Loucy (cell line): ENCODE measurements at regions not wholly inside any gene's neighbourhood (a gene's known extent, or its start where the extent isn't known, plus 50 kb on each side); places are given as distances from the start of the nearest gene placed in this dataset.

Experiments used
- H2AFZ ChIP-seq: fragments of 200-600 bp; sonication (generic); 2 replicates; pipeline ENCODE4 v1.6.0; 2016; ENCODE audit warnings: antibody characterized with exemption, mild to moderate bottlenecking, low read length, moderate library complexity
- H3F3A ChIP-seq: fragments of 200-600 bp; 2 replicates; pipeline ENCODE4 v1.6.0; 2016; ENCODE audit warnings: antibody characterized with exemption, low read depth, mild to moderate bottlenecking
- H3K27me3 ChIP-seq: fragments of 200-600 bp; sonication (generic); 2 replicates; pipeline ENCODE4 v1.6.1; 2014; ENCODE audit warnings: low read length, mild to moderate bottlenecking; ENCODE audit not compliant: insufficient read depth, poor library complexity, severe bottlenecking
- H3K36me3 ChIP-seq: fragments of 200-600 bp; sonication (generic); 2 replicates; pipeline ENCODE4 v1.6.1; 2016; ENCODE audit warnings: low read length; ENCODE audit not compliant: insufficient read depth
- H3K4me1 ChIP-seq: fragments of 200-600 bp; sonication (generic); 2 replicates; pipeline ENCODE4 v1.5.1; 2014; ENCODE audit warnings: low read length, mild to moderate bottlenecking; ENCODE audit not compliant: insufficient read depth, poor library complexity, severe bottlenecking
- H3K4me2 ChIP-seq: fragments of 200-600 bp; sonication (generic); 2 replicates; pipeline ENCODE4 v1.6.0; 2014; ENCODE audit warnings: antibody characterized with exemption, low read length, low read depth, mild to moderate bottlenecking; ENCODE audit not compliant: poor library complexity, severe bottlenecking
- H3K4me3 ChIP-seq: fragments of 200-600 bp; sonication (generic); 2 replicates; pipeline ENCODE4 v1.5.1; 2014; ENCODE audit warnings: low read length, mild to moderate bottlenecking, mixed read lengths; ENCODE audit not compliant: poor library complexity, severe bottlenecking
- H3K79me2 ChIP-seq: fragments of 200-600 bp; sonication (generic); 2 replicates; pipeline ENCODE4 v1.6.1; 2014; ENCODE audit warnings: low read length; ENCODE audit not compliant: insufficient read depth
- H3K9ac ChIP-seq: fragments of 200-600 bp; sonication (generic); 2 replicates; pipeline ENCODE4 v1.6.0; 2014; ENCODE audit warnings: mild to moderate bottlenecking, low read depth, low read length, moderate library complexity; ENCODE audit not compliant: poor library complexity, severe bottlenecking
- H3K9me2 ChIP-seq: fragments of 200-600 bp; sonication (generic); replicated peaks from 2 replicates; pipeline ENCODE4 v1.6.1; 2016; ENCODE audit warnings: low read depth, low read length, mixed read lengths
- H3K9me3 ChIP-seq: fragments of 200-600 bp; sonication (generic); 2 replicates; pipeline ENCODE4 v1.6.1; 2014; ENCODE audit warnings: mild to moderate bottlenecking, antibody characterized with exemption, low read length, low read depth; ENCODE audit not compliant: insufficient read depth
- H4K20me1 ChIP-seq: fragments of 200-600 bp; sonication (generic); 2 replicates; pipeline ENCODE4 v1.6.0; 2014; ENCODE audit warnings: antibody characterized with exemption, low read length, mild to moderate bottlenecking; ENCODE audit not compliant: insufficient read depth, poor library complexity, severe bottlenecking
- EZH2phosphoT487 ChIP-seq: fragments of 200-600 bp; IDR thresholded peaks from 2 replicates; pipeline ENCODE4 v1.6.1; 2018; ENCODE audit warnings: antibody characterized with exemption, mild to moderate bottlenecking, moderate library complexity, borderline replicate concordance
- TF ChIP-seq, protein P1 (sequence below): fragments of 200-600 bp; sonication (generic); conservative IDR thresholded peaks from 2 replicates; pipeline ENCODE4 v1.5.1; 2014; ENCODE audit warnings: mild to moderate bottlenecking, antibody characterized with exemption, low read length

DNA sequence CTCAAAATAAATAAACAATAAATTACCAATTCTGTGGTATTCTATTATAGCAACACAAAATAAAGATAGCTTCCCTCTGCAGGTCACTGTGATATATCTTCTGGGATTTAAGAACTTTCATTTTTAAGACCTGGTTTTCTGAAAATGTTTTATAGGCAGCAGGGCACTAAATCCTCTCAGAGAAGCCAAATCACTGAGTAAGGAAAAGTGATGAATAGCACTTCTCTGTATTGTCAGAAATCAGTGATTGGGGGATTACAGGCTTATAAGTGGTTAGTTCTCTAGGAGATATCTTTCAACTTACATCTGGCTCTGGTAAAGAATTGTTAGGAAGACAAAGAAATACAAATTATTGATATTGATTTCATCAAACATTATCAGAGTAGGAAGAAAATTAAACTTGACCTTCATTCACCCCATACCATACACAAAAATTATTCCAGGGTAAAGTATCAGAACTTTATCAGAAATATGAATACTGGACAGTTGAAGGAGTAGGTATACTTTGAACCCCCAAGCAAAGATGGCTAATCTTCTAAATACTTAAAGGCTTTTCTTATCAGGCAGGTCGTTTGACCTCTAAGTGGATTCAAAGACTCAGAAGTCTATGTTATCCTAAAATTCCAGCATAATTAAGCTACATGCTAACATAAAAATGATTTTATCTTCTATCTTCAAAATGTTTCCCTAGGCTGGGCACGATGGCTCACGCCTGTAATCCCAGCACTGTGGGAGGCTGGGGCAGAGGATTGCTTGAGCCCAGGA, 81.6 kb upstream of the USP9X start:
- H3K36me3 ChIP-seq = no peaks in the 10 kb centered on the region
- H3K27me3 ChIP-seq = no peaks in the 10 kb centered on the region
- no peaks in the 10 kb centered on the region for H3K79me2 ChIP-seq
- TF ChIP-seq EZH2phosphoT487 = no peak
- TF ChIP-seq, protein P1, sequence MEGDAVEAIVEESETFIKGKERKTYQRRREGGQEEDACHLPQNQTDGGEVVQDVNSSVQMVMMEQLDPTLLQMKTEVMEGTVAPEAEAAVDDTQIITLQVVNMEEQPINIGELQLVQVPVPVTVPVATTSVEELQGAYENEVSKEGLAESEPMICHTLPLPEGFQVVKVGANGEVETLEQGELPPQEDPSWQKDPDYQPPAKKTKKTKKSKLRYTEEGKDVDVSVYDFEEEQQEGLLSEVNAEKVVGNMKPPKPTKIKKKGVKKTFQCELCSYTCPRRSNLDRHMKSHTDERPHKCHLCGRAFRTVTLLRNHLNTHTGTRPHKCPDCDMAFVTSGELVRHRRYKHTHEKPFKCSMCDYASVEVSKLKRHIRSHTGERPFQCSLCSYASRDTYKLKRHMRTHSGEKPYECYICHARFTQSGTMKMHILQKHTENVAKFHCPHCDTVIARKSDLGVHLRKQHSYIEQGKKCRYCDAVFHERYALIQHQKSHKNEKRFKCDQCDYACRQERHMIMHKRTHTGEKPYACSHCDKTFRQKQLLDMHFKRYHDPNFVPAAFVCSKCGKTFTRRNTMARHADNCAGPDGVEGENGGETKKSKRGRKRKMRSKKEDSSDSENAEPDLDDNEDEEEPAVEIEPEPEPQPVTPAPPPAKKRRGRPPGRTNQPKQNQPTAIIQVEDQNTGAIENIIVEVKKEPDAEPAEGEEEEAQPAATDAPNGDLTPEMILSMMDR = no peak
- no peak overlapping the region for H3K9ac ChIP-seq
- no peaks in the 10 kb centered on the region for H3K4me1 ChIP-seq
- no peak overlapping the region for H2AFZ ChIP-seq
- H3K4me2 ChIP-seq = no peak overlapping the region
- H3K9me3 ChIP-seq = no peaks in the 10 kb centered on the region
- no peaks in the 10 kb centered on the region for H4K20me1 ChIP-seq
- H3F3A ChIP-seq = no peaks in the 10 kb centered on the region
- H3K9me2 ChIP-seq = no peaks in the 10 kb centered on the region
- no peak overlapping the region for H3K4me3 ChIP-seq

DNA sequence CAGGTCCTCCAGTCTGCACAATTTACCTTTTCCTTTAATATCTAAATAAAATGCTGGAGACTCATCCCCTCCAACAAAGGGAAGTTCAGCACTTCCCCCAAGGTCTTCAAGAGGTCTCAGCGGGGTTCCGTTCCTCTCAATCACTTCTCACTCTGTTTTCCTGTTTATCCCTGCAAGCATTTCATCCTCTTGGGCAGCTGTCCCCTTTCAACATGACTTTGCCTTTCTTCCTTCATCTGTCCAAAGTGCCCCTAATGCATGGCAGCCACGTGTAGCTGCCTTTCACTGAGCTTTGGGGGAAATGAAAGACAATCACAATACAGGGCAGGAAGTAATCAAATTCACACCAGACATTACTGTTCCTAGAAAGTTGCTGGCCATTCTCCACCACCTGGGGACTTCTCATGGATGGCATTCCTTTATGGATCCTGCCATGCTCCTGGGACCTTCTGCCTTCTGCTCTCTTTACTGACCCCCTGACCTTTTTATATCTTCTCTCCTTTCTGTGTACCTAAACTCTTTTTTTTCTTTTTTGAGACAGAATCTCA, 79.7 kb upstream of the USP9X start:
- Histone ChIP-seq H3K79me2 (no peaks in the 10 kb centered on the region), H2AFZ (no peak overlapping the region), H3K27me3 (no peaks in the 10 kb centered on the region), H3K4me2 (no peak overlapping the region), H3K4me1 (no peaks in the 10 kb centered on the region), H3K9me2 (no peaks in the 10 kb centered on the region), H3F3A (no peaks in the 10 kb centered on the region), H3K9ac (no peak overlapping the region), H3K4me3 (no peak overlapping the region), H3K9me3 (no peaks in the 10 kb centered on the region), H3K36me3 (no peaks in the 10 kb centered on the region), H4K20me1 (no peaks in the 10 kb centered on the region)
- TF ChIP-seq, protein P1 = no peak
- no peak for TF ChIP-seq EZH2phosphoT487

DNA sequence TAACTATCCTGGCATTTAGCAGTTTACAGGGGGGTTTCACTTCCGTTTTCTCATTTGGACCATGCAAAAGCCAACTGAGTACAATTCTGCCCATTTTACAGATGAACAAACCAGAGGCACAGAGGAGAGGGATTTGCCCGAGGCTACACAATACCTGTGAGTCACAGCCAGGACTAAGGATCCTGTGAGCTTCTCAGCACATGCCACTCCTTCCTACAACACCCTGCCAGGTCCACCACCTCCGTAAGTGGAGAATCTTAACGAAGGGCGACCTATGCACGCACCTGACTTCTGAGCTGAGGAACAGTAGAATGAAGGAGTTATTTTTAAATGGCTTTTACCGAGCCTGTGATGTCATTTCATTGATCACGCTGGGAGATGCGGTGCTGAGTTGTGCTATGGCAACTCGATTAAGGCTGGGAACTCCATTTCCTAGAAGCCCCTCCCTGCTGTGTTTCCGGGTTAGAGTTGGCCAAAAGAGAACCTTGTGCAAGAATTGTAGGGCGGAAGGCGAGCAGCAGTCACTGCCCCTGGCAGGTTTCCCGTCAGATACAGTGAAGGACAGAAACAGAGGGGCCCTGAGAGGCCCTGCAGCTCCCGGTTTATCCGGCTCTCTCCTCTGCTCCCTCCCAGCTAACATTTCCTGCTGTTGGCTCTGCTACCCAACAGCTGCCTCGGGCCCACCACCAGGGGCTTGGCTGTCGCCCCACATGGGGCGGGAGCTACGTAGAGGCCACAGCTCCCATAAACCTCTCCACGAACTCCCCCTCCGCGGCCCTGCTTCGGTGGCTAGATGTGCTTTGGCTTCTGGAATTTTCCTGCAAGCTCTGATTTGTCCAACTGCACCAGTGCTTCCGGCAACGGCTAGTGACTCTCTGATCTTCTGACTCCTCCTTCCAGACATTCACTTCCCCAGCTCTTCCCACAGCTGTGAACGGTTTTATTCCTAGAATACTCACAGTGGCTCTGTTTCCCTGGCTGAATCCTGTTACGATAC, 75.1 kb upstream of the USP9X start:
- no peak overlapping the region for H3K4me3 ChIP-seq
- H3K4me2 ChIP-seq = no peak overlapping the region
- no peaks in the 10 kb centered on the region for H3F3A ChIP-seq
- no peaks in the 10 kb centered on the region for H3K27me3 ChIP-seq
- H2AFZ ChIP-seq = no peak overlapping the region
- no peaks in the 10 kb centered on the region for H4K20me1 ChIP-seq
- no peaks in the 10 kb centered on the region for H3K9me3 ChIP-seq
- no peak for TF ChIP-seq EZH2phosphoT487
- TF ChIP-seq, protein P1 = no peak
- H3K79me2 ChIP-seq = no peaks in the 10 kb centered on the region
- H3K36me3 ChIP-seq = no peaks in the 10 kb centered on the region
- H3K9me2 ChIP-seq = no peaks in the 10 kb centered on the region
- no peaks in the 10 kb centered on the region for H3K4me1 ChIP-seq
- no peak overlapping the region for H3K9ac ChIP-seq
